Endothelial cell of umbilical vein (primary cell): ENCODE measurements at regions not wholly inside any gene's neighbourhood (a gene's known extent, or its start where the extent isn't known, plus 50 kb on each side); places are given as distances from the start of the nearest gene placed in this dataset.

ENCODE experiments used
- BruUV-seq: library from RNA; stranded (reverse); fragments of 400-500 nt; replicated peaks from 2 replicates; lab custom pipeline; 2021; lab: Mats Ljungman, UMichigan
- CTCF ChIA-PET: fragments of 300-600, 350-600 bp; sonication (Branson Sonifier 250); formaldehyde crosslinking; loops from one replicate; lab custom pipeline; 2021; ENCODE audit warnings: antibody characterized with exemption, inconsistent platforms; lab: Charles Lee
- POLR2A ChIA-PET: fragments of 300-600, 350-600 bp; sonication (Branson Sonifier 250); formaldehyde crosslinking; loops from one replicate; lab custom pipeline; 2021; ENCODE audit warnings: antibody characterized with exemption, inconsistent platforms; lab: Charles Lee
- DNase-seq: peaks from one replicate; pipeline ENCODE4 v3.0.0-alpha.2; 2011; ENCODE audit warnings: low read depth, low spot score
- FAIRE-seq: peaks from 2 replicates; lab custom pipeline; 2011; peaks lifted over from hg19 to GRCh38; lab: Jason Lieb, UNC
- H2AFZ ChIP-seq: 2 replicates; pipeline ENCODE4 v1.6.0; 2012; ENCODE audit warnings: low read depth, low read length, control low read depth, inconsistent platforms
- H3K27ac ChIP-seq: 2 replicates; pipeline ENCODE4 v1.5.1; 2011; ENCODE audit warnings: low read depth, mild to moderate bottlenecking, control low read depth, low read length, moderate library complexity; ENCODE audit not compliant: insufficient read depth
- H3K27me3 ChIP-seq, 2 experiments: 2 replicates each; pipeline versions ENCODE4 v1.6.0 to v1.6.1; 2011; ENCODE audit warnings: low read length in 2 of 2, mixed read lengths in 1 of 2; ENCODE audit not compliant: control insufficient read depth in 2 of 2, insufficient read depth in 2 of 2
- H3K36me3 ChIP-seq, 2 experiments: 2 replicates in 1 of 2; 3 replicates in 1 of 2; pipeline ENCODE4 v1.5.1; 2011; ENCODE audit warnings: low read length in 2 of 2, mild to moderate bottlenecking in 1 of 2, moderate library complexity in 1 of 2; ENCODE audit not compliant: control insufficient read depth in 2 of 2, insufficient read depth in 2 of 2; ENCODE audit errors: extremely low read depth in 1 of 2
- H3K4me1 ChIP-seq: 3 replicates; pipeline ENCODE4 v1.5.1; 2011; ENCODE audit warnings: mild to moderate bottlenecking, low read length; ENCODE audit not compliant: control insufficient read depth, insufficient read depth; ENCODE audit errors: extremely low read depth
- H3K4me2 ChIP-seq: 2 replicates; pipeline ENCODE4 v1.6.1; 2011; ENCODE audit warnings: low read length, control low read depth, mixed read lengths; ENCODE audit not compliant: insufficient read depth
- H3K4me3 ChIP-seq, 3 experiments: fragments of 200-600 bp in 1 of 3; sonication (generic), shearing (Covaris generic) in 1 of 3; replicated peaks in 1 of 3; 2 replicates each; pipeline ENCODE4 v1.5.1; 2011 to 2016; ENCODE audit warnings: control low read depth in 3 of 3, low read length in 3 of 3, mild to moderate bottlenecking in 2 of 3, inconsistent platforms in 1 of 3, low read depth in 1 of 3, moderate library complexity in 1 of 3; ENCODE audit not compliant: insufficient read depth in 1 of 3
- H3K79me2 ChIP-seq: 2 replicates; pipeline ENCODE4 v1.6.0; 2012; ENCODE audit warnings: low read length, inconsistent platforms; ENCODE audit not compliant: control insufficient read depth, insufficient read depth
- H3K9ac ChIP-seq: replicated peaks from 2 replicates; pipeline ENCODE3; 2011; ENCODE audit warnings: low read length, control low read depth; ENCODE audit not compliant: insufficient read depth; ENCODE audit errors: extremely low read depth
- H3K9me1 ChIP-seq: replicated peaks from 3 replicates; pipeline ENCODE4 v1.6.0; 2011; ENCODE audit warnings: mild to moderate bottlenecking, low read length; ENCODE audit not compliant: control insufficient read depth, insufficient read depth; ENCODE audit errors: extremely low read depth
- H3K9me3 ChIP-seq: replicated peaks from 2 replicates; pipeline ENCODE4 v1.5.1; 2012; ENCODE audit warnings: low read length, inconsistent platforms; ENCODE audit not compliant: control insufficient read depth, insufficient read depth
- H4K20me1 ChIP-seq: replicated peaks from 2 replicates; pipeline ENCODE3; 2011; ENCODE audit warnings: mild to moderate bottlenecking, low read length; ENCODE audit not compliant: control insufficient read depth, insufficient read depth; ENCODE audit errors: extremely low read depth
- EZH2 ChIP-seq: IDR thresholded peaks from 2 replicates; pipeline ENCODE4 v1.6.1; 2012; ENCODE audit warnings: borderline replicate concordance, low read depth, mild to moderate bottlenecking, moderate library complexity, low read length, inconsistent platforms; ENCODE audit not compliant: severe bottlenecking
- FOS ChIP-seq: IDR thresholded peaks from 2 replicates; pipeline ENCODE4 v1.6.1; 2011; ENCODE audit warnings: mild to moderate bottlenecking, low read length, moderate library complexity, borderline replicate concordance; ENCODE audit not compliant: insufficient read depth
- GATA2 ChIP-seq: IDR thresholded peaks from 2 replicates; pipeline ENCODE4 v1.7.0; 2011; ENCODE audit warnings: low read depth, mild to moderate bottlenecking, moderate library complexity, mixed read lengths, low read length; ENCODE audit not compliant: insufficient read length, insufficient read depth
- JUN ChIP-seq: IDR thresholded peaks from 2 replicates; pipeline ENCODE4 v1.6.1; 2011; ENCODE audit warnings: borderline replicate concordance, low read depth; ENCODE audit not compliant: insufficient read length, insufficient read depth
- MYC ChIP-seq: IDR thresholded peaks from one replicate; pipeline ENCODE4 v1.6.1; 2011; ENCODE audit warnings: mild to moderate bottlenecking, low read depth, low read length
- POLR2A ChIP-seq: IDR thresholded peaks from 2 replicates; pipeline ENCODE4 v1.6.1; 2012; ENCODE audit warnings: low read depth, mild to moderate bottlenecking, control low read depth, low read length
- POLR2AphosphoS5 ChIP-seq: IDR thresholded peaks from 2 replicates; pipeline ENCODE4 v1.6.1; 2012; ENCODE audit warnings: low read depth, mild to moderate bottlenecking, control low read depth, low read length, moderate library complexity; ENCODE audit not compliant: insufficient read depth
- dilution Hi-C: fragments of 300-500 bp; cut with MboI; formaldehyde crosslinking; loops from one replicate; pipeline ENCODE4 v1.15.0; 2019; ENCODE audit warnings: low sequenced_read_pairs; ENCODE audit not compliant: extremely low pct_ligation_motif_present
- intact Hi-C: fragments of 100-400 bp; cut with micrococcal nuclease; formaldehyde crosslinking; loops from one replicate; pipeline ENCODE4 v1.10.0; 2022
- TF ChIP-seq, protein P1 (sequence below), 2 donors: IDR thresholded peaks; 1 replicate in 1 of 2; 2 replicates in 1 of 2; pipeline ENCODE4 v1.5.1; 2011; ENCODE audit warnings: low read length in 2 of 2, mild to moderate bottlenecking in 2 of 2, moderate library complexity in 2 of 2, control low read depth in 1 of 2, inconsistent platforms in 1 of 2, low read depth in 1 of 2; ENCODE audit not compliant: insufficient read depth in 1 of 2; ENCODE audit errors: extremely low read depth in 1 of 2
- TF ChIP-seq, protein P2 (sequence below): IDR thresholded peaks from 2 replicates; pipeline ENCODE4 v1.6.1; 2011; ENCODE audit not compliant: insufficient read depth, insufficient read length

DNA sequence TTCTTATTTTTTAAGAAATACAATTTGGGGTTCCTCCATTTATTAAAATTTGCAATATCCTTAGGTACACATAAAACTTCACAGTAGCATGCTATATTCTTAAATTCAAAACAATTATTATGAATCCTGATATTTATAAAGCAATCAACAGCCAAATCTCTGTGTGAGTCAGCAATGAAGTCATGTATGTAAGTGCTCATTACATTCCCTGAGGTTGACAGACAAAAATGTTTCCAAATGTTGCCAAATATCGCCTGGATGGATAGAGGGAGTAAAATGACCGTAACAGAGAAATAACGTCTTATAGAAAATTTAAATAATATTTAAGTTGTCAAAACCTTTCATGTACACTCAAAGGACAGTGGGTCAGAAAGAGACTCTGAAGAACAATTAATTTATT lies 220.0 kb downstream of the PCDH18 start:
- Histone ChIP-seq H3K9me3 (no peaks in the 10 kb centered on the region), H3K27me3 (no peaks in the 10 kb centered on the region), H3K4me1 (no peaks in the 10 kb centered on the region), H3K36me3 (no peaks in the 10 kb centered on the region), H3K79me2 (no peaks in the 10 kb centered on the region), H3K4me3 (no peak overlapping the region), H3K4me2 (no peak overlapping the region), H3K27ac (no peak overlapping the region), H3K9ac (no peak overlapping the region), H3K9me1 (no peaks in the 10 kb centered on the region), H4K20me1 (no peaks in the 10 kb centered on the region), H2AFZ (no peak overlapping the region)
- dilution Hi-C loops (no loop called here), intact Hi-C loops (loop anchor here (10.0 kb wide), 1 partner anchor 143 kb away; no protein-coding TSS in a partner anchor)
- ChIA-PET CTCF (no interaction called here), POLR2A (no interaction called here)
- DNase-seq (no peak), FAIRE-seq (no peak)
- BruUV-seq, result no TSS peak
- TF ChIP-seq POLR2A, result no peak
- TF ChIP-seq, protein P1, sequence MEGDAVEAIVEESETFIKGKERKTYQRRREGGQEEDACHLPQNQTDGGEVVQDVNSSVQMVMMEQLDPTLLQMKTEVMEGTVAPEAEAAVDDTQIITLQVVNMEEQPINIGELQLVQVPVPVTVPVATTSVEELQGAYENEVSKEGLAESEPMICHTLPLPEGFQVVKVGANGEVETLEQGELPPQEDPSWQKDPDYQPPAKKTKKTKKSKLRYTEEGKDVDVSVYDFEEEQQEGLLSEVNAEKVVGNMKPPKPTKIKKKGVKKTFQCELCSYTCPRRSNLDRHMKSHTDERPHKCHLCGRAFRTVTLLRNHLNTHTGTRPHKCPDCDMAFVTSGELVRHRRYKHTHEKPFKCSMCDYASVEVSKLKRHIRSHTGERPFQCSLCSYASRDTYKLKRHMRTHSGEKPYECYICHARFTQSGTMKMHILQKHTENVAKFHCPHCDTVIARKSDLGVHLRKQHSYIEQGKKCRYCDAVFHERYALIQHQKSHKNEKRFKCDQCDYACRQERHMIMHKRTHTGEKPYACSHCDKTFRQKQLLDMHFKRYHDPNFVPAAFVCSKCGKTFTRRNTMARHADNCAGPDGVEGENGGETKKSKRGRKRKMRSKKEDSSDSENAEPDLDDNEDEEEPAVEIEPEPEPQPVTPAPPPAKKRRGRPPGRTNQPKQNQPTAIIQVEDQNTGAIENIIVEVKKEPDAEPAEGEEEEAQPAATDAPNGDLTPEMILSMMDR (IDR thresholded peaks at IDR 0.05; ENCODE audit: extremely low read depth in 1 of 2, insufficient read depth in 1 of 2, low read depth in 1 of 2, low read length in 2 of 2), result no peak
- no peak for TF ChIP-seq JUN
- TF ChIP-seq GATA2, result no peak
- TF ChIP-seq, protein P2, sequence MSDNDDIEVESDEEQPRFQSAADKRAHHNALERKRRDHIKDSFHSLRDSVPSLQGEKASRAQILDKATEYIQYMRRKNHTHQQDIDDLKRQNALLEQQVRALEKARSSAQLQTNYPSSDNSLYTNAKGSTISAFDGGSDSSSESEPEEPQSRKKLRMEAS, result no peak
- TF ChIP-seq MYC, result no peak
- TF ChIP-seq EZH2, result no peak
- TF ChIP-seq FOS, result no peak
- no peak for TF ChIP-seq POLR2AphosphoS5
